ENCODE measurements at regions not wholly inside any gene's neighbourhood (a gene's known extent, or its start where the extent isn't known, plus 50 kb on each side); places are given as distances from the start of the nearest gene placed in this dataset.

GRCh38 chr5:135105105-135105484 is 71.1 kb upstream of the PITX1 start:
- TF ChIP-seq CTCF (optimal IDR thresholded peaks at IDR 0.05 in 1 of 3, IDR thresholded peaks at IDR 0.05 in 1 of 3, conservative IDR thresholded peaks at IDR 0.05 in 1 of 3; ENCODE audit: extremely low read depth in 1 of 3, insufficient read depth in 2 of 3, low read length in 3 of 3) = no peak
- TF ChIP-seq EZH2 (IDR thresholded peaks at IDR 0.05; ENCODE audit: low read length) = no peak
